ENCODE measurements at regions not wholly inside any gene's neighbourhood (a gene's known extent, or its start where the extent isn't known, plus 50 kb on each side); places are given as distances from the start of the nearest gene placed in this dataset.

GRCh38 chr9:116048081-116048480 lies 105.5 kb upstream of the PAPPA start:
- TF ChIP-seq CTCF (IDR thresholded peaks at IDR 0.05; ENCODE audit: insufficient read depth, low read length, missing control alignments): no peak
- DNase-seq (ENCODE audit: low read depth, low spot score): no peak
- no peak overlapping the region for H3K4me3 ChIP-seq (ENCODE audit: low read depth, low read length)
- POLR2A ChIA-PET: no interaction called here
- CTCF ChIA-PET: no interaction called here

DNA sequence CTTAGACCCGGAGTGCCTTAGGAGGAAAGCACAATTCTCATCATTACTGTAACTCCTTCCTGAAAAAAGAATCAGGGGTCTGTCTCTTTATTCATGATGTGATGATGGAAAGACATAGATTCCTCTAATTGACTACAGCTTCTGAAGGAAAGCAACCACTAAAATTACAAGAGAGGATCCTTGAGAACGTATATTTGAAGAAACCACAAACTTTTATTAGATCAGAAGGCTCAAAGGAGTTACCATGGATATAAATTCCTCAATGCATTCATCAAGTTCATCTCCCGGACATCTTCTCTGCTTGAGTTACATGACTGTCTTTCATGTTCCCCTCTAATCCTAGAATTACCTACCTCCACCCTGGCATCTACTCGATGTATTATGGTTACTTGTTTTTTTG lies 104.1 kb upstream of the PAPPA start:
- no peak for TF ChIP-seq CTCF (IDR thresholded peaks at IDR 0.05; ENCODE audit: insufficient read depth, low read length, missing control alignments)
- no peak overlapping the region for H3K4me3 ChIP-seq (ENCODE audit: low read depth, low read length)
- no peak for DNase-seq (ENCODE audit: low read depth, low spot score)
- ChIA-PET POLR2A (no interaction called here), CTCF (interaction anchor here (1.0 kb wide), 1 partner anchor 13 kb away, joined by 3 read pairs; no protein-coding TSS in a partner anchor)

- ChIA-PET CTCF (no interaction called here), POLR2A (no interaction called here)
- no peak overlapping the region for H3K4me3 ChIP-seq (ENCODE audit: low read depth, low read length)
- TF ChIP-seq CTCF (IDR thresholded peaks at IDR 0.05; ENCODE audit: insufficient read depth, low read length, missing control alignments): no peak
- no peak for DNase-seq (ENCODE audit: low read depth, low spot score)
Measured at GRCh38 chr9:116051528-116051927, 102.1 kb upstream of the PAPPA start.

DNA sequence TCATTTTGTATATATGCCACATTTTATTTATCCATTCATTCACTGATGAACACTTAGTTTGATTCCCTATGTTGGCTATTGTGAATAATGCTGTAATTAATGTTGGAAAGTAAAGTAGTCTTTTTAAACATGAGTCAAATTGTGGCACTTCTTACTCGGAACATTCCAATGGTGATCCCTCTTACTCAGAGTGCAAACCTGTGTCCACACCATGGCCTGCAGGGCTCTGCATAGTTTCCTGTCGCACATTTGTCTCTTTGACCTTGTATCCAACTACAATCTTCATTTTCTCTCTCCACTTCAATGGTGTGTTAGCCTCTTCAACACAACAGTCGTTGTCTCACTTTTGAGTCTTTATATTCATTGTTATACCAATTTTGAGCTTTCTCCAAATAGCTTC lies 98.1 kb upstream of the PAPPA start:
- no peak for DNase-seq (ENCODE audit: low read depth, low spot score)
- CTCF ChIA-PET: interaction anchor here (0.9 kb wide), 1 partner anchor 14 kb away, joined by 3 read pairs; no protein-coding TSS in a partner anchor
- H3K4me3 ChIP-seq (ENCODE audit: low read depth, low read length): no peak overlapping the region
- no peak for TF ChIP-seq CTCF (IDR thresholded peaks at IDR 0.05; ENCODE audit: insufficient read depth, low read length, missing control alignments)
- POLR2A ChIA-PET: no interaction called here

DNA sequence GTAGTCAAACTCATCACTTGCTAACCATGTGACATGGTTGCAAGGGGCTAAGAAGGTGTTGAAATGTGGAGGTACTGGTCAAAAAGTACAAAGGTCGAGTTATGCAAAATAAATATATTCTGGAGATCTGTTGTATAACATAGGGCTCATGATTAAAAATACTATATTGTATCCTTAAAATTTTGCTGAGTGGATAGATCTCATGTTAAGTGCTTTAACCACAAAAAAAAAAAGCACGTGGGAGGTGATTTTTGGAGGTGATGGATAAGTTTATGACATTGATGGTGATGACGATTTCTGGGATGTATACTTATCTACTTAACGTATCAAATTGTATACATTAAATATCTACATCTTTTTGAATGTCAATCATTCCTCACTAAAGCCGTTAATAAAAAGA lies 96.2 kb upstream of the PAPPA start:
- DNase-seq (ENCODE audit: low read depth, low spot score): no peak
- POLR2A ChIA-PET: no interaction called here
- CTCF ChIA-PET: no interaction called here

DNA sequence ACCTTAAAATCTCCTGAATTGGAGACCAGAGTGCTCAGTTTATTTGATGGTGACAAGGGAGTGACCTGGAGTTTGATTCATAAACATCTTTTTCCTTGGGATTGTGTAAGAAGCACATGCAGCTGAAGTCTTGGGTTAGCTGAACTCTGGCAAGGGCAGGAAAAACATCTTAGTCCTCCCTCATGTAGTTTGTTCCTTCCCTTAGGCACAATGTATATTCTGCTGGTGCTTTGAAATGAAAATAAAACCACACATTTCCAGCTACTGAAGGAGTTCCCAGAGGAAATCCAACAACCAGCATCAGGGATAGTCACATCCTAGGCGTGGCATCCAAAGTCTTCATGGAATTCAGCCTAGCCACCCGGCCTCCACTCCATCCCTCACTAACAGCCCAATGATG lies 95.2 kb upstream of the PAPPA start:
- no peak overlapping the region for H3K4me3 ChIP-seq (ENCODE audit: low read depth, low read length)
- CTCF ChIA-PET: interaction anchor here (1.3 kb wide), 1 partner anchor 21 kb away, joined by 3 read pairs; no protein-coding TSS in a partner anchor
- no peak for DNase-seq (ENCODE audit: low read depth, low spot score)
- POLR2A ChIA-PET: no interaction called here
- TF ChIP-seq CTCF (IDR thresholded peaks at IDR 0.05; ENCODE audit: insufficient read depth, low read length, missing control alignments): no peak

More for the DNA sequence above, 96.2 kb upstream of the PAPPA start:
- H3K4me3 ChIP-seq (ENCODE audit: low read depth, low read length): no peak overlapping the region
- TF ChIP-seq CTCF (IDR thresholded peaks at IDR 0.05; ENCODE audit: insufficient read depth, low read length, missing control alignments): no peak
